Type B pancreatic cell (in vitro differentiated cells): ENCODE measurements at regions not wholly inside any gene's neighbourhood (a gene's known extent, or its start where the extent isn't known, plus 50 kb on each side); places are given as distances from the start of the nearest gene placed in this dataset.

ENCODE experiments used
- DNase-seq: peaks from one replicate; pipeline ENCODE4 v3.0.0; 2021; ENCODE audit warnings: mixed read lengths; ENCODE audit not compliant: unreplicated experiment; ENCODE audit errors: extremely low spot score
- H3K27ac Mint-ChIP-seq: 2 replicates; pipeline ENCODE4 v1.8.0; 2021; ENCODE audit warnings: mild to moderate bottlenecking, mixed read lengths
- H3K27me3 Mint-ChIP-seq: 2 replicates; pipeline ENCODE4 v1.8.0; 2021; ENCODE audit warnings: mixed read lengths
- H3K36me3 Mint-ChIP-seq: 2 replicates; pipeline ENCODE4 v1.8.0; 2021; ENCODE audit warnings: mixed read lengths
- H3K4me1 Mint-ChIP-seq: one replicate; pipeline ENCODE4 v1.8.0; 2021; ENCODE audit warnings: mixed read lengths; ENCODE audit not compliant: unreplicated experiment
- H3K4me3 Mint-ChIP-seq: 2 replicates; pipeline ENCODE4 v1.8.0; 2021; ENCODE audit warnings: mild to moderate bottlenecking, mixed read lengths
- H3K9me3 Mint-ChIP-seq: 2 replicates; pipeline ENCODE4 v1.8.0; 2021; ENCODE audit warnings: mixed read lengths
- TF ChIP-seq, protein P1 (sequence below): fragments of 200-600 bp; sonication (generic); conservative IDR thresholded peaks from 2 replicates; pipeline ENCODE4 v1.5.0; 2021; ENCODE audit warnings: antibody characterized with exemption, mild to moderate bottlenecking

GRCh38 chr21:28247454-28248020 lies 745.1 kb downstream of the LTN1 start:
- no peak for DNase-seq
- Mint-ChIP-seq H3K36me3 (no peaks in the 10 kb centered on the region), H3K27ac (no peak overlapping the region), H3K27me3 (no peaks in the 10 kb centered on the region), H3K4me3 (no peak overlapping the region), H3K4me1 (peaks cover 12% of the 10 kb centered on the region), H3K9me3 (peaks cover 6% of the 10 kb centered on the region)
- TF ChIP-seq, protein P1, sequence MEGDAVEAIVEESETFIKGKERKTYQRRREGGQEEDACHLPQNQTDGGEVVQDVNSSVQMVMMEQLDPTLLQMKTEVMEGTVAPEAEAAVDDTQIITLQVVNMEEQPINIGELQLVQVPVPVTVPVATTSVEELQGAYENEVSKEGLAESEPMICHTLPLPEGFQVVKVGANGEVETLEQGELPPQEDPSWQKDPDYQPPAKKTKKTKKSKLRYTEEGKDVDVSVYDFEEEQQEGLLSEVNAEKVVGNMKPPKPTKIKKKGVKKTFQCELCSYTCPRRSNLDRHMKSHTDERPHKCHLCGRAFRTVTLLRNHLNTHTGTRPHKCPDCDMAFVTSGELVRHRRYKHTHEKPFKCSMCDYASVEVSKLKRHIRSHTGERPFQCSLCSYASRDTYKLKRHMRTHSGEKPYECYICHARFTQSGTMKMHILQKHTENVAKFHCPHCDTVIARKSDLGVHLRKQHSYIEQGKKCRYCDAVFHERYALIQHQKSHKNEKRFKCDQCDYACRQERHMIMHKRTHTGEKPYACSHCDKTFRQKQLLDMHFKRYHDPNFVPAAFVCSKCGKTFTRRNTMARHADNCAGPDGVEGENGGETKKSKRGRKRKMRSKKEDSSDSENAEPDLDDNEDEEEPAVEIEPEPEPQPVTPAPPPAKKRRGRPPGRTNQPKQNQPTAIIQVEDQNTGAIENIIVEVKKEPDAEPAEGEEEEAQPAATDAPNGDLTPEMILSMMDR: no peak

GRCh38 chr21:28240586-28240985 lies 752.1 kb downstream of the LTN1 start:
- no peak overlapping the region for H3K4me3 Mint-ChIP-seq
- peaks cover 23% of the 10 kb centered on the region for H3K4me1 Mint-ChIP-seq
- DNase-seq: no peak
- no peak overlapping the region for H3K27ac Mint-ChIP-seq
- TF ChIP-seq, protein P1: no peak
- no peaks in the 10 kb centered on the region for H3K36me3 Mint-ChIP-seq
- H3K9me3 Mint-ChIP-seq: peaks cover 3% of the 10 kb centered on the region
- H3K27me3 Mint-ChIP-seq: no peaks in the 10 kb centered on the region

DNA sequence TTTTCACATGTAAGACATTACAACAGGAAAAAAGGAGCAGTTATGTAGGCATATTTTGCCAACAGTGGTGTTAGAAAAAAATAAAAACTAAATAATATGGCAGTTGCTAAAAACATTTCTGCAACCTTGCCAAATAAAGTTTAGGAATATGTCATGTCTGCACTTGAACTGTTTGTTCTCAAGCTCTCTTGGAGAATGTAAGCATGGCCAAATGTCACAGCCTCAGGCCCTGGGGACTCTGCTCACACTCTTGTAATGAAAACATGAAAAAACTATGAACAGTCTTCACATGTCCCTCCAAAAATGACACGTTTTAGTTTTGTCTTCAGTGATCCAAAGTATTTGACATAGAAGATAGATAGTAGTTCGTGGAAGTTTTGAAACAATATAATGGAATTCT lies 753.3 kb downstream of the LTN1 start:
- Mint-ChIP-seq H3K27ac (no peak overlapping the region), H3K4me1 (peaks cover 23% of the 10 kb centered on the region), H3K36me3 (no peaks in the 10 kb centered on the region)

DNA sequence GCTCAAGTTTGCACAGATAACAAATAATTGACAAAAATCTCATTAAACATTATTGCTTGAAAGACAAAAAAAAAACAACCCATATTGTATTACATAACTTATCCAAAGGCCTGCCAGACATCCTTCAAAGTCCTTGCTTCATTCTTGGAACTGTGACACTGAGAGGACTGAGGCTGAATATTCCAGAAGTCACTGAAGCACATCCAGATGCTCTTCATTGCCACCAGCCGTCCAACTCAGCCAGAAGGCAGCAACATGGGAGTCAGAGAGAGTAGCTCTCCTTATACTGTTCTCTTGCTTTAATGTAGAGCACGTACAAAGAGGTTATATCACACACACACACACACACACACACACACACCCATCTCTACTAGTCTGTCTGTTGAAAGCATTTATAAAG lies 755.0 kb downstream of the LTN1 start:
- no peaks in the 10 kb centered on the region for H3K9me3 Mint-ChIP-seq
- peaks cover 17% of the 10 kb centered on the region for H3K4me1 Mint-ChIP-seq
- no peaks in the 10 kb centered on the region for H3K36me3 Mint-ChIP-seq
- TF ChIP-seq, protein P1: no peak
- H3K27me3 Mint-ChIP-seq: no peaks in the 10 kb centered on the region
- no peak overlapping the region for H3K27ac Mint-ChIP-seq
- H3K4me3 Mint-ChIP-seq: no peak overlapping the region
- no peak for DNase-seq

More for the DNA sequence above, 753.3 kb downstream of the LTN1 start:
- no peaks in the 10 kb centered on the region for H3K27me3 Mint-ChIP-seq
- H3K4me3 Mint-ChIP-seq: no peak overlapping the region
- TF ChIP-seq, protein P1: no peak
- no peak for DNase-seq
- H3K9me3 Mint-ChIP-seq: no peaks in the 10 kb centered on the region

- H3K4me3 Mint-ChIP-seq: no peak overlapping the region
- no peaks in the 10 kb centered on the region for H3K9me3 Mint-ChIP-seq
- no peak overlapping the region for H3K27ac Mint-ChIP-seq
- TF ChIP-seq, protein P1: no peak
- no peak for DNase-seq
- peaks cover 10% of the 10 kb centered on the region for H3K4me1 Mint-ChIP-seq
- no peaks in the 10 kb centered on the region for H3K36me3 Mint-ChIP-seq
- H3K27me3 Mint-ChIP-seq: peaks cover 3% of the 10 kb centered on the region
Measured at GRCh38 chr21:28235169-28235895, 757.3 kb downstream of the LTN1 start.
